Right ventricle myocardium inferior (tissue), 1 donor: ENCODE measurements at regions not wholly inside any gene's neighbourhood (a gene's known extent, or its start where the extent isn't known, plus 50 kb on each side); places are given as distances from the start of the nearest gene placed in this dataset.
"Not testable (repeated sequence)": the region's sequence is repeated elsewhere in the genome, so short reads cannot be mapped to it uniquely, and the experiment has no call there.

Source experiments
- ATAC-seq: fragments of 200-7000 bp; cut with Tn5 transposase; one replicate; pipeline ENCODE4 v1.9.1; 2020; ENCODE audit warnings: mild to moderate bottlenecking, moderate library complexity
- DNase-seq: peaks from one replicate; pipeline ENCODE4 v3.0.0; 2021; ENCODE audit errors: missing footprints
- intact Hi-C: fragments of 100-400 bp; cut with DNase I; formaldehyde crosslinking; loops from one replicate; pipeline ENCODE4 v1.11.0; 2022
- donor health status: DM: no; HTN: yes; CAD: no; lungs with severe emphysema.

DNA sequence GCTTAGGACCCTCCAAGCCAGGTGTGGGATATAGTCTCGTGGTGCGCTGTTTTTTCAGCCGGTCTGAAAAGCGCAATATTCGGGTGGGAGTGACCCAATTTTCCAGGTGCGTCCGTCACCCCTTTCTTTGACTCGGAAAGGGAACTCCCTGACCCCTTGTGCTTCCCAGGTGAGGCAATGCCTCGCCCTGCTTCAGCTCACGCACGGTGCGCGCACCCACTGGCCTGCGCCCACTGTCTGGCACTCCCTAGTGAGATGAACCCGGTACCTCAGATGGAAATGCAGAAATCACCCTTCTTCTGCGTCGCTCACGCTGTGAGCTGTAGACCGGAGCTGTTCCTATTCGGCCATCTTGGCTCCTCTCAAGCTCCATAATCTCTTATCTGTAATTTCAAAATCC, 408.0 kb downstream of the FAM72C start:
- ATAC-seq, intact Hi-C loops, DNase-seq: not testable (repeated sequence)

DNA sequence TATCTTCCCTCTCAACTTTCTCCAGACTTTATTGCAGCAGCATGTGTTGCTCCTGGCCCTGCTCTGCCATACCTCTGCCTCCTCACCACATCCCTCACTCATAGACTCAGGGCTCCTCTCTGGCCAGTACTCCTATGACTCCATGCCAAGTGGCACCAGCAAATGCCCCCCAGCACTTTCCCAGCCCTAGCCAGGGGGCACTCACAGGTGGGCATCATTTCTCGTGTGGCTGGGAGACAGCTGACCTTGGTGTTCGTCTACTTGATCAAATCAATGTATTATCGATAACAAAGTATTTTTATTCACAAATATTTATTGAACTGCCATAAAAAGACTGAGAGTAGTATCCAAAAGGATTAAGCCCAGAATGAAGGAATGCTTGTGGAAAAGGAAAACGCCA, 418.2 kb downstream of the FAM72C start:
- ATAC-seq = no peak
- DNase-seq = no peak
- intact Hi-C loops = no loop called here

DNA sequence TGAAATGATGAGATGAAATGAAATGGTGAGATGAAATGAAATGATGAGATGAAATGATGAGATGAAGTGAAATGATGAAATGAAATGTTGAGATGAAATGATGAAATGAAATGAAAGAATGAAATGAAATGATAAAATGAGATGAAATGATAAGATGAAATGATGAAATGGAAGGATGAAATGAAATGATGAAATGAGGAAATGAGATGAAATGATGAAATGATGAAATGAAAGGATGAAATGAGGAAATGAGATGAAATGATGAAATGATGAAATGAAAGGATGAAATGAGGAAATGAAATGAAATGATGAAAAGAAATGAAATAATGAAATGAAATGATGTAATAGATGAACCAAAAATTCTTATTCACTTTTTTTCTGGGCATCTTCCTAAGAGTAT, 467.1 kb downstream of the FAM72C start:
- intact Hi-C loops, DNase-seq, ATAC-seq: not testable (repeated sequence)

DNA sequence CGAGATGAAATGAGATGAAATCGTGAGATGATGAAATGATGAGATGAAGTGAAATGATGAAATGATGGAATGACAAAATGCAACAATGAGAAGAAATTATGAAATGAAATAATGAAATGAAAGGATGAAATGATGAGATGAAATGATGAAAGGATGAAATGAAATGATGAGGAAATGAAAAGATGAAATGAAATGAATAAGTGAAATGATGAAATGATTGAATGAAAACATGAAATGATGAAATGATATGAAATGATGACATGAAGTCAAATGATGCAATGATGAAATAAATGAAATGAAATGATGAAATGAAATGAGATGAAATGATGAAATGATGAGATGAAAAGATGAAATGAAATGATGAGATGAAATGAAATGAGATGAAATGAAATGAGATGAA, 467.7 kb downstream of the FAM72C start:
- ATAC-seq, DNase-seq, intact Hi-C loops: not testable (repeated sequence)

DNA sequence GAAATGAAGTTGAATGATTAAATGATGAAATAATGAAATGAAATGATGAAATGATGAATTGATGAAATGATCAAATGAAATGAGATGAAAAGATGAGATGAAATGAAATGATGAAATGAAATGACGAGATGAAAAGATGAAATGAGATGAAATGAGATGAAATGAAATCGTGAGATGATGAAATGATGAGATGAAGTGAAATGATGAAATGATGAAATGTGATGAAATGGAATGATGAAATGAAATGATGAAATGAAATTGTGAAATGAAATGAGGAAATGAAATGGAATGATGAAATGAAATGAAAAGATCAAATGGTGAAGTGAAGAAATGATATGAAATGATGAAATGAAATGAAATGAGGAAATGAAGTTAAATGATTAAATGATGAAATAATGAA, 468.7 kb downstream of the FAM72C start:
- ATAC-seq, DNase-seq, intact Hi-C loops: not testable (repeated sequence)

DNA sequence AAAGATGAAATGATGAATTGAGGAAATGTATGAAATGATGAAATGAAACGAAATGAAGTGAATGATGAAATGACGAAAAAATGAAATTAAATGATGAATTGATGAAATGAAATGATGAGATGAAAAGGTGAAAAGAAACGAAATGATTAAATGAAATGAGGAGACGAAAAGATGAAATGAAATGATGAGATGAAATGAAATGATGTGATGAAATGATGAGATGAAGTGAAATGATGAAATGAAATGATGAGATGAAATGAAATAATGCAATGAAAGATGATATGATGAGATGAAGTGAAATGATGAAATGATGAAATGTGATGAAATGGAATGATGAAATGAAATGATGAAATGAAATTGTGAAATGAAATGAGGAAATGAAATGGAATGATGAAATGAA, 469.7 kb downstream of the FAM72C start:
- ATAC-seq, DNase-seq, intact Hi-C loops: not testable (repeated sequence)

DNA sequence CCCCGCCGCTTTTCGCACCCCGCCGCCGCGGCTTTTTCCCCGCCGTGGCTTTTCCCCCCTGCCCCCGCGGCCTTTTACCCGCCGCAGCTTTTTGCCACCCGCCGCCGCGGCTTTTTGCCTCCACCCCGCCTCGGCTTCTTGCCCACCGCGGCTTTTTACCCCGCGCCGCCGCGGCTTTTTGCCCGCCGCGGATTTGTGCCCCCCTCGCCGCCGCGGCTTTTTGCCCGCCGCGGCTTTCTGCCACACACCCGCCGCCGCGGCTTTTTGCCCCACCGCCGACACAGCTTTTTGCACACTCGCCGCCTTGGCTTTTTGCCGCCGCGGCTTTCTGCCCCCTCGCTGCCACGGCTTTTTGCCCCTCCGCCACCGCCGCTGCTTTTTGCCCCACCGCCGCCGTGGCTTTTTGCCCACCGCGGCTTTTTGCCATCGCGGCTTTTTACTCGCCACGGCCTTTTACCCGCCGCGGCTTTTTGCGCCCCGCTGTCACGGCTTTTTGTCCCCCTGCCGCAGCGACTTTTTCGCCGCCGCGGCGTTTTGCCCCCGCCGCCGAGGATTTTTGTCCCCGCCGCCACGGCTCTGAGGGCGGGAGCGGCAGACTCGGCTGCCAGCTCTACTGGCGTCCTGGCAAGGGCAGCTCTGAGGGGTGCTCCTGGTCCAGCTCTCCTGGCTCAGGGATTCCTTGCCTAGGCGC, 473.6 kb downstream of the FAM72C start:
- intact Hi-C loops, DNase-seq, ATAC-seq: not testable (repeated sequence)

DNA sequence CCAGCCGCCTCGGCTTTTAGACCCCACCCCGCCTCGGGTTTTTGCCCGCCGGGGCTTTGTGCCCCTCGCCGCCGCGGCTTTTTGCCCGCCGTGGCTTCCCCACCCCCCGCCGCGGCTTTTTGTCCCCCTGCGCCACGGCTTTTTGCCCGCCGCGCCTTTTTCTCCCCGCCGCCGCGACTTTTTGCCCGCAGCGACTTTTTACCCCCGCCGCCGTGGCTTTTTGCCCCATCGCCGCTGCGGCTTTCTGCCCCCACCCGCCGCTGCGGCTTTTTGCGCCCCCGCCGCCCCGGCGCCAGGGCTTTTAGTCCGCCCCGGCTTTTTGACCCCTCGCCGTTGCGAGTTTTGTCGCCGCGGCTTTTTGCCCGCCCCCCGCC, 474.4 kb downstream of the FAM72C start:
- intact Hi-C loops = no loop called here
- ATAC-seq (no peak), DNase-seq (no peak)

DNA sequence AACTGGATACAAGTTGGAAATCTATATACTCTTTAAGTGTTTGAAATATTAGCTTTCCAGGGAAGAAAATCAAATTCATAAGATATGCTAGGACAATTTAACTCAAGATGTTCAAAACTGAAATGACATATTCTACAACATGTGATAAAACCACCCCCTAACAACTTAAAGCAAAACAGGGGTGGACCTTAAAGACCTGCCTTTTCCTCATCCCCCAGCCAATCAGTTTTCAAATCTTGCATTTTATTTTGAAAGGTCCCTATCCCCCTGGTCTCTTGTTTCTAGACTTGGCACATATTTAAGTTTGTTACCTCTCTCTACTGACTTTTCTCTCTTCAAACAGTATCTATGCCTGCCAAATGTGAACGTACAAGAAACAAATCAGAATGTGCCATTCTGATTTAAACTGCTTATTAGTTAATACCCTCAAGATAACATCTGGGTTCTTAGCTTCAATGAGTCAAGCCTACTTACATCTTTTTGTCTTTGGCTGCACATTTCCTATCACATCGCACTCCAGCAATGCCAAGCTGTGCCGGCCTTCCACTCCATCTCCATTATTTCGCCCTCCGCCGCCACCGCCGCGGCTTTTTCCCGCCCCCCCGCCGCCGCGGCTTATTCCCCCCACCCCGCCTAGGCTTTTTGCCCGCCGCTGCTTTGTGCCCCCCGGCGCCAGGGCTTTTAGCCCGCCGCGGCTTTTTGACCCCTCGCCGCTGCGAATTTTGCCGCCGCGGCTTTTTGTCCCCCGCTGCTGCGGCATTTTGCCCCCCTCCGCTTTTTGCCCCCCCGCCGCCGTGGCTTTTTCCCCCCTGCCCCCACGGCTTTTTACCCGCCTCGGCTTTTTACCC, 475.0 kb downstream of the FAM72C start:
- intact Hi-C loops, DNase-seq: not testable (repeated sequence)

More for the DNA sequence above, 475.0 kb downstream of the FAM72C start:
- ATAC-seq = not testable (repeated sequence)
